ENCODE measurements at regions not wholly inside any gene's neighbourhood (a gene's known extent, or its start where the extent isn't known, plus 50 kb on each side); places are given as distances from the start of the nearest gene placed in this dataset.
"Not testable (repeated sequence)": the region's sequence is repeated elsewhere in the genome, so short reads cannot be mapped to it uniquely, and the experiment has no call there.

- in situ Hi-C loops (cut with MboI; ENCODE audit: low pct_unique_long_range_greater_than_20kb, low sequenced_read_pairs, unreplicated experiment) = no loop called here
- TF ChIP-seq CTCF (IDR thresholded peaks at IDR 0.05; ENCODE audit: extremely low read depth, insufficient read depth, missing control alignments) = no peak
- no peak for DNase-seq (ENCODE audit: low spot score)
Measured at GRCh38 chr6:92683748-92684147, 735.6 kb downstream of the EPHA7 start.

GRCh38 chr6:92682516-92683398 is 736.6 kb downstream of the EPHA7 start:
- no peak for DNase-seq (ENCODE audit: low spot score)
- in situ Hi-C loops (cut with MboI; ENCODE audit: low pct_unique_long_range_greater_than_20kb, low sequenced_read_pairs, unreplicated experiment) = no loop called here
- TF ChIP-seq CTCF (IDR thresholded peaks at IDR 0.05; ENCODE audit: extremely low read depth, insufficient read depth, missing control alignments) = no peak

GRCh38 chr6:92681401-92681800 is 738.0 kb downstream of the EPHA7 start:
- DNase-seq (ENCODE audit: low spot score) = no peak
- in situ Hi-C loops (cut with MboI; ENCODE audit: low pct_unique_long_range_greater_than_20kb, low sequenced_read_pairs, unreplicated experiment) = no loop called here
- no peak for TF ChIP-seq CTCF (IDR thresholded peaks at IDR 0.05; ENCODE audit: extremely low read depth, insufficient read depth, missing control alignments)

GRCh38 chr6:92671462-92671861 is 747.9 kb downstream of the EPHA7 start:
- DNase-seq (ENCODE audit: low spot score); in situ Hi-C loops (cut with MboI; ENCODE audit: low pct_unique_long_range_greater_than_20kb, low sequenced_read_pairs, unreplicated experiment): not testable (repeated sequence)

DNA sequence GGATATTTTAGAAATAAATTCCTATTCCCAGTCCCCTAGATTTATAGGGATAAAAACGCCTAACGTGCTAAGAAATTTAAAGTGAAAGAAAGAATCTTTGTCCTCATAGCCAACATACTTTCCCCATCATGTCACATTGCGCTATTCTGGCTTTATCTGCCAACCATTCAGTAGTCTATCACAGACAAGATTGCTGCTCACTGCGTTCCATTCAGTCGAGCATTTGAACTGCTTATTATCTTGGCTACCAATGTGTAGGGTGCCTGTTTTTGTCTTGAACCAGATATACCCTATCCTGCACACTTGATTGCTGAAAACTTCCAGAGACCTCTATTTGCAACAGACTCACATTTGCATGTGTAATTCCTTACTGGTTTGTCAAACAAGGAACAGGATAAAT is 751.5 kb downstream of the EPHA7 start:
- TF ChIP-seq CTCF (IDR thresholded peaks at IDR 0.05; ENCODE audit: extremely low read depth, insufficient read depth, missing control alignments) = no peak
- in situ Hi-C loops (cut with MboI; ENCODE audit: low pct_unique_long_range_greater_than_20kb, low sequenced_read_pairs, unreplicated experiment) = no loop called here
- no peak for DNase-seq (ENCODE audit: low spot score)

- no peak for DNase-seq (ENCODE audit: low spot score)
- TF ChIP-seq CTCF (IDR thresholded peaks at IDR 0.05; ENCODE audit: extremely low read depth, insufficient read depth, missing control alignments) = no peak
- in situ Hi-C loops (cut with MboI; ENCODE audit: low pct_unique_long_range_greater_than_20kb, low sequenced_read_pairs, unreplicated experiment) = no loop called here
Measured at GRCh38 chr6:92648364-92649086, 770.8 kb downstream of the EPHA7 start.

GRCh38 chr6:92647630-92648029 is 771.7 kb downstream of the EPHA7 start:
- no peak for DNase-seq (ENCODE audit: low spot score)
- in situ Hi-C loops (cut with MboI; ENCODE audit: low pct_unique_long_range_greater_than_20kb, low sequenced_read_pairs, unreplicated experiment) = no loop called here
- TF ChIP-seq CTCF (IDR thresholded peaks at IDR 0.05; ENCODE audit: extremely low read depth, insufficient read depth, missing control alignments) = no peak

Measured in GM13977 (cell line).